GM23248 (cell line): ENCODE measurements at regions not wholly inside any gene's neighbourhood (a gene's known extent, or its start where the extent isn't known, plus 50 kb on each side); places are given as distances from the start of the nearest gene placed in this dataset.

Source experiments
- EZH2 ChIP-seq: fragments of 200-600 bp; sonication (generic); IDR thresholded peaks from 2 replicates; pipeline ENCODE4 v1.6.1; 2018; ENCODE audit warnings: antibody characterized with exemption, mild to moderate bottlenecking; ENCODE audit not compliant: insufficient read depth, poor library complexity, severe bottlenecking
- EZH2phosphoT487 ChIP-seq: fragments of 200-600 bp; sonication (generic); IDR thresholded peaks from 2 replicates; pipeline ENCODE4 v1.6.1; 2018; ENCODE audit warnings: antibody characterized with exemption, moderate library complexity, mild to moderate bottlenecking, low read depth; ENCODE audit not compliant: insufficient read depth

GRCh38 chr3:59605944-59606534 lies 556.2 kb upstream of the CFAP20DC start:
- TF ChIP-seq EZH2, result no peak
- no peak for TF ChIP-seq EZH2phosphoT487
